H9 (cell line): ENCODE measurements at regions not wholly inside any gene's neighbourhood (a gene's known extent, or its start where the extent isn't known, plus 50 kb on each side); places are given as distances from the start of the nearest gene placed in this dataset.

Experiments used
- DNase-seq: peaks from one replicate; pipeline ENCODE4 v3.0.0-alpha.2; 2017
- H2AFZ ChIP-seq: one replicate; pipeline ENCODE4 v1.6.1; 2013; ENCODE audit warnings: mild to moderate bottlenecking, low read length, control low read depth, moderate library complexity
- H2AK5ac ChIP-seq: 2 replicates; pipeline ENCODE4 v1.6.1; 2013; ENCODE audit warnings: low read length, control low read depth, mixed read lengths; ENCODE audit not compliant: insufficient read length
- H2BK120ac ChIP-seq: one replicate; pipeline ENCODE4 v1.6.1; 2013; ENCODE audit warnings: low read depth, mild to moderate bottlenecking, low read length, control low read depth, inconsistent platforms; ENCODE audit not compliant: poor library complexity, severe bottlenecking
- H2BK12ac ChIP-seq: 2 replicates; pipeline ENCODE4 v1.6.1; 2013; ENCODE audit warnings: low read length, control low read depth, mixed read lengths, low read depth; ENCODE audit not compliant: insufficient read length
- H2BK15ac ChIP-seq: 2 replicates; pipeline ENCODE4 v1.6.1; 2013; ENCODE audit warnings: low read depth, low read length, control low read depth
- H2BK20ac ChIP-seq: one replicate; pipeline ENCODE4 v1.6.1; 2013; ENCODE audit warnings: low read depth, mild to moderate bottlenecking, low read length, control low read depth, inconsistent platforms; ENCODE audit not compliant: poor library complexity, severe bottlenecking
- H2BK5ac ChIP-seq: 2 replicates; pipeline ENCODE4 v1.6.1; 2013; ENCODE audit warnings: low read length, control low read depth, mixed read lengths; ENCODE audit not compliant: insufficient read length
- H3K14ac ChIP-seq: 2 replicates; pipeline ENCODE4 v1.6.1; 2013; ENCODE audit warnings: low read length, control low read depth; ENCODE audit not compliant: insufficient read depth
- H3K18ac ChIP-seq: 2 replicates; pipeline ENCODE4 v1.6.1; 2013; ENCODE audit warnings: low read depth, mild to moderate bottlenecking, mixed read lengths, low read length, control low read depth; ENCODE audit not compliant: insufficient read length
- H3K23ac ChIP-seq: 2 replicates; pipeline ENCODE4 v1.6.1; 2013; ENCODE audit warnings: low read length, control low read depth, mixed read lengths, low read depth; ENCODE audit not compliant: insufficient read length
- H3K23me2 ChIP-seq: 2 replicates; pipeline ENCODE4 v1.6.1; 2013; ENCODE audit warnings: low read depth, mild to moderate bottlenecking, mixed read lengths, low read length, control low read depth; ENCODE audit not compliant: insufficient read length, poor library complexity, severe bottlenecking
- H3K27ac ChIP-seq: 2 replicates; pipeline ENCODE4 v1.5.1; 2013; ENCODE audit warnings: low read length, control low read depth, mixed read lengths, low read depth; ENCODE audit not compliant: insufficient read length
- H3K27me3 ChIP-seq: 2 replicates; pipeline ENCODE4 v1.6.1; 2013; ENCODE audit warnings: low read length, control low read depth, inconsistent platforms; ENCODE audit not compliant: insufficient read depth
- H3K4ac ChIP-seq: 2 replicates; pipeline ENCODE4 v1.6.1; 2013; ENCODE audit warnings: low read depth, mild to moderate bottlenecking, control low read depth, inconsistent platforms, low read length, moderate library complexity
- H3K4me1 ChIP-seq: 2 replicates; pipeline ENCODE4 v1.6.1; 2013; ENCODE audit warnings: low read length, control low read depth, inconsistent platforms; ENCODE audit not compliant: insufficient read depth
- H3K4me2 ChIP-seq: 2 replicates; pipeline ENCODE4 v1.6.1; 2013; ENCODE audit warnings: low read length, control low read depth, mixed read lengths; ENCODE audit not compliant: insufficient read length, insufficient read depth
- H3K56ac ChIP-seq: 2 replicates; pipeline ENCODE4 v1.6.1; 2013; ENCODE audit warnings: low read depth, mild to moderate bottlenecking, mixed read lengths, low read length, control low read depth; ENCODE audit not compliant: insufficient read length
- H3K79me1 ChIP-seq: 2 replicates; pipeline ENCODE4 v1.6.1; 2013; ENCODE audit warnings: low read depth, mild to moderate bottlenecking, moderate library complexity, low read length, control low read depth, inconsistent platforms; ENCODE audit not compliant: insufficient read depth, poor library complexity, severe bottlenecking
- H3K79me2 ChIP-seq: 2 replicates; pipeline ENCODE4 v1.6.1; 2013; ENCODE audit warnings: low read length, control low read depth, inconsistent platforms; ENCODE audit not compliant: insufficient read depth
- H3K9ac ChIP-seq: 2 replicates; pipeline ENCODE4 v1.6.1; 2013; ENCODE audit warnings: low read length, control low read depth, mixed read lengths; ENCODE audit not compliant: insufficient read length; ENCODE audit errors: extremely low read depth
- H3K9me3 ChIP-seq: one replicate; pipeline ENCODE4 v1.6.1; 2013; ENCODE audit warnings: low read depth, low read length, inconsistent platforms; ENCODE audit not compliant: control insufficient read depth
- H3T11ph ChIP-seq: one replicate; pipeline ENCODE4 v1.6.1; 2013; ENCODE audit warnings: mild to moderate bottlenecking, low read length, control low read depth, inconsistent platforms
- H4K20me1 ChIP-seq: one replicate; pipeline ENCODE4 v1.6.1; 2013; ENCODE audit not compliant: control insufficient read depth, insufficient read length, insufficient read depth
- H4K5ac ChIP-seq: 2 replicates; pipeline ENCODE4 v1.6.1; 2013; ENCODE audit warnings: low read depth, mild to moderate bottlenecking, mixed read lengths, low read length, control low read depth; ENCODE audit not compliant: insufficient read length
- H4K8ac ChIP-seq: replicated peaks from 2 replicates; pipeline ENCODE4 v1.6.1; 2013; ENCODE audit warnings: low read length, control low read depth, mixed read lengths, low read depth; ENCODE audit not compliant: insufficient read length
- H4K91ac ChIP-seq: 2 replicates; pipeline ENCODE4 v1.6.1; 2013; ENCODE audit warnings: low read depth, mild to moderate bottlenecking, moderate library complexity, mixed read lengths, low read length, control low read depth; ENCODE audit not compliant: insufficient read length
- H3K27ac Mint-ChIP-seq, 3 experiments: 2 replicates in 2 of 3; 3 replicates in 1 of 3; pipeline ENCODE4 v1.8.0; 2020 to 2021; ENCODE audit warnings: mixed read lengths in 3 of 3, mild to moderate bottlenecking in 1 of 3, moderate library complexity in 1 of 3
- H3K27me3 Mint-ChIP-seq: 2 replicates; pipeline ENCODE4 v1.8.0; 2021; ENCODE audit warnings: low read depth, mild to moderate bottlenecking, moderate library complexity, mixed read lengths
- H3K36me3 Mint-ChIP-seq, 3 experiments: 2 replicates in 2 of 3; 3 replicates in 1 of 3; pipeline ENCODE4 v1.8.0; 2020 to 2021; ENCODE audit warnings: low read depth in 3 of 3, mixed read lengths in 3 of 3; ENCODE audit not compliant: insufficient read depth in 1 of 3
- H3K4me1 Mint-ChIP-seq, 2 experiments: 2 replicates each; pipeline ENCODE4 v1.8.0; 2020; ENCODE audit warnings: mixed read lengths in 2 of 2
- H3K4me3 Mint-ChIP-seq, 2 experiments: 2 replicates in 1 of 2; 3 replicates in 1 of 2; pipeline ENCODE4 v1.8.0; 2020 to 2021; ENCODE audit warnings: mild to moderate bottlenecking in 2 of 2, mixed read lengths in 2 of 2, moderate library complexity in 1 of 2
- H3K9me3 Mint-ChIP-seq, 2 experiments: 2 replicates in 1 of 2; 3 replicates in 1 of 2; pipeline ENCODE4 v1.8.0; 2020; ENCODE audit warnings: mild to moderate bottlenecking in 2 of 2, mixed read lengths in 2 of 2, moderate library complexity in 1 of 2
- CTCF ChIP-seq: fragments of 200-600 bp; sonication (generic); conservative IDR thresholded peaks from 3 replicates; pipeline ENCODE4 v1.8.0; 2021; ENCODE audit warnings: antibody characterized with exemption, mild to moderate bottlenecking

- no peak overlapping the region for H3K4ac ChIP-seq
- no peak for TF ChIP-seq CTCF
- Mint-ChIP-seq H3K4me1 (no peaks in the 10 kb centered on the region; a peak in 1 of 4 replicates), H3K27ac (no peak overlapping the region; a peak in 1 of 7 replicates), H3K4me3 (no peak overlapping the region), H3K9me3 (peaks cover 13 to 50% of the 10 kb centered on the region in 2 experiments; a peak in 4 of 5 replicates), H3K36me3 (peaks cover 10 to 40% (median 19%) of the 10 kb centered on the region in 3 experiments), H3K27me3 (no peaks in the 10 kb centered on the region)
- H2BK12ac ChIP-seq = no peak overlapping the region
- no peaks in the 10 kb centered on the region for H3K79me2 ChIP-seq
- no peak overlapping the region for H3K18ac ChIP-seq
- H3K56ac ChIP-seq = no peak overlapping the region
- no peak overlapping the region for H2BK120ac ChIP-seq
- H2AFZ ChIP-seq = no peak overlapping the region
- no peak overlapping the region for H2BK15ac ChIP-seq
- H3K23ac ChIP-seq = no peak overlapping the region
- no peak for DNase-seq
- no peaks in the 10 kb centered on the region for H3K23me2 ChIP-seq
- no peak overlapping the region for H2BK20ac ChIP-seq
- H3K4me2 ChIP-seq = no peak overlapping the region
- no peaks in the 10 kb centered on the region for H4K20me1 ChIP-seq
- no peak overlapping the region for H3K14ac ChIP-seq
- H3K79me1 ChIP-seq = no peaks in the 10 kb centered on the region
- H3K27ac ChIP-seq = no peak overlapping the region
- no peaks in the 10 kb centered on the region for H3K4me1 ChIP-seq
- H3K9ac ChIP-seq = no peak overlapping the region
- no peak overlapping the region for H4K5ac ChIP-seq
- H4K91ac ChIP-seq = no peak overlapping the region
- H3T11ph ChIP-seq = no peak overlapping the region
- no peaks in the 10 kb centered on the region for H3K27me3 ChIP-seq
- H2AK5ac ChIP-seq = no peak overlapping the region
- H4K8ac ChIP-seq = no peak overlapping the region
- no peak overlapping the region for H2BK5ac ChIP-seq
- no peaks in the 10 kb centered on the region for H3K9me3 ChIP-seq
Measured at GRCh38 chr17:54418467-54418866, 482.2 kb upstream of the TOM1L1 start.
